NCI-H226 (cell line): ENCODE measurements at regions not wholly inside any gene's neighbourhood (a gene's known extent, or its start where the extent isn't known, plus 50 kb on each side); places are given as distances from the start of the nearest gene placed in this dataset.
A peak's percentile ranks its signal among the peaks of the same experiment; 100 is the strongest.

ENCODE experiments used
- DNase-seq: peaks from one replicate; pipeline ENCODE4 v3.0.0-alpha.2; 2015

DNA sequence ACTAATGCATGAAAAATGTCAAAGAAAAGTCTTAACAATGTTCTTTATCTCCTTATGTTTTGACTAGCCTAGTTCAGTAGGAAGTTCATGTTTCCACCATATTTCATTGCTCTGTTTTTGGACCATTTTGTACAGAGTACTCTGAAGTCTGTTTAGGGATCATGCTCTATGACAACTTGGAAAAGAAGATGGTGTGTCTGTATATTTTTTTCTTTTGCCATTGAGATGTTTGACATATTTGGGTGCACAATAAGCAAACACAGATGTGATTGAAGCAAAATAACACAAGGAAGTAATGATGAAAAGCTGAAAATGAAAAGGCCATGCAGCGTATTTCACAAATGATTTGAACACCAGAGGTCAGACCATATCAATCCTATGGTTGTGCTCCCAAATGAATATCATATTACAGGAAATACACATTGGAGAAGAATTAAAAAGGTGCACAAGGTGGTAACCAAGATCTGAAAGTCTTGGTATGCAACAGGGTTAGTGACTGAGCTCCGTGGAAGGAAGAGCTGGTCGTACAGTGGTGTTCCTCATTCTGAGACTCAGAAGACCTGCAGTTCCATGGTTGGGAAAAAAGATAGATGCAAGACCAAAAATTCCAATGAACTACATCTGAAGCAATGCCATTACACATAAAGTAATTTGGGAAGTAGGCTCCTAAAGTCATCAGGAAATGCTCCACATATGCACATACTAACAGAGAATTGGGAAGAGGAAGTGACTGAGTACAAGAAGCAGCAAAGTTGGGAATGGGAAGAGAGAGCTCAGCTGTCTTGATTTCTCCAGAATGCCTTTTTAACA is 463.5 kb downstream of the LMO4 start:
- no peak for DNase-seq

DNA sequence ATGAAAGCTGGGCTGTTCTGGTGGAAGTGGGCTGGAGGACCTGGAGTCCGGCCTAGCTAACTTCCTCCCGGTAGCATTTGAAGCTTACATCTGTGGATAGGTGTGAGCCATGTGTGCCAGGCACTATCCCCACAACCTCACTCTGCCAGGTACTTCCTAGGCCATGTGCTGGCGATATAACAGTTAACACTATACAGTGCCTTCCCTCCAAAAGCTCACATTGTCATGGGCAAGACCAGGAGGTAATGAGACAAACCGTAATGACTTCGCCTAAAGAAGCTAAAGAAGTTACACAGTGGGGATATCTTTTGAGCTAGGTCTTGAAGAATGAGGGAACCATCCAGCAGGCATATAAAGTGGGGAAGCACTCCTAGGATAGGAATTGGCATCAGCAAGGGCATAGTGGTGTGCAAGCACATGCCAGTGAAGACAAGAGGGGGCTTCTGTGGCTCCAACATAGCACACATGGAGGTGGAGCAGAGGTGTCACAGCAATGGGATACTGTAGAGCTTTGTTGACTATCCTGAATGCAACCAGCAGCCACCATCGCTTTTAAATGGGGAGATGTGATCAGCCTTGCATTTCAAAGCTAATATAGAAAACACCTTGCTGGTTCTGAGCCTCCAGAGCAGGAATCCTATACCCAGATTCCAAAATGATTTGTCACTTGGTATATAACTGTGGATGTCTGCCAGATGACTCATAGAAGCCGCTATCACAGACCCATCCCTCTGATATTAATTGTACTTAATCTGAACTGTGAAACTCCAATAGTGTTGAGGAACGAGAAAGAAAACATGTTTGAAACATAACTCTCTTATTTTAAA is 466.3 kb downstream of the LMO4 start:
- DNase-seq, result peak; percentile 84

- no peak for DNase-seq
Measured at GRCh38 chr1:87795615-87796337, 467.1 kb downstream of the LMO4 start.

- DNase-seq, result no peak
Measured at GRCh38 chr1:87796471-87796901, 467.8 kb downstream of the LMO4 start.

- no peak for DNase-seq
Measured at GRCh38 chr1:87799451-87799850, 470.8 kb downstream of the LMO4 start.

GRCh38 chr1:87800006-87800405 is 471.3 kb downstream of the LMO4 start:
- DNase-seq, result no peak

- no peak for DNase-seq
Measured at GRCh38 chr1:87803375-87803774, 474.7 kb downstream of the LMO4 start.

- no peak for DNase-seq
Measured at GRCh38 chr1:87804128-87804527, 475.4 kb downstream of the LMO4 start.

GRCh38 chr1:87805666-87806378 is 477.1 kb downstream of the LMO4 start:
- DNase-seq, result peak; percentile 67

- DNase-seq, result no peak
Measured at GRCh38 chr1:87806379-87807094, 477.9 kb downstream of the LMO4 start.

DNA sequence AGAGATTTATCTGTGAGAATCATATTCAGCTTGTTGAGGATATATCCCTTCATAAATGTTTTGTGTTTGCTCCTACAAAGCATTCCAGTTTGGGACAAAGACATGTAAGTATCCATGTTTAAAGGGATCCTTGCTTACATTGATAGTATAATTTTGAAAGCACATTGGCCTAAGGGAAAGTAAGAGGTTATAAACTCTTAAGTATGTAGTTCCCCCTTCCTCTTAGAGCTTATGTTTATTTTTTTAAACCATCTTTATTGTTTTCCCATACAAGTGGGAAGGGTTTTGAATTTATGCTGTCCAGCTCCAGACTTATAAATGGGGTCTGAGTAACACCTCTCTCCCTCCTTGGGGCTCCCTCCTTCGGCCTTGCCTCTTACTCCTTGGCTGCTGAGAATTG is 481.5 kb downstream of the LMO4 start:
- DNase-seq, result no peak

- no peak for DNase-seq
Measured at GRCh38 chr1:87812871-87813577, 484.3 kb downstream of the LMO4 start.

DNA sequence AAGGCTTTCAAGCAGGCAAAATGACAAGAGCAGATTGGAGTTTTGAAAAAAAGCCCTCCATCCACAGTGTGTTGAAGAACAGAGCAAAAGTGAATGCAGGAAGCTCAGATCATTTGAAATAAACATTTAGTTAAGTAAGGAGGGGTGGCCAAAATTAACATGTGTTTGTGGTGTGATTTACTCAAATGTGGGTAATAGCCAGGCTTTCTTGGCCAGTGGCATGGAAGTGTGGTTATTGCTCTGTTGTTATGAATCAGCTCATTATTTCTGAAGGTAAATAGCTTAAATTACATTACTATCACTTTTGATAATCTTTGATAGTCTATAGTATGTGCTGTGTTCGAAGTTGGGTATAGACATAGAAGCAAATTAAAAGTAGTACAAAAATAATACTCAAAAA is 485.9 kb downstream of the LMO4 start:
- no peak for DNase-seq

- no peak for DNase-seq
Measured at GRCh38 chr1:87816646-87817045, 488.0 kb downstream of the LMO4 start.

DNA sequence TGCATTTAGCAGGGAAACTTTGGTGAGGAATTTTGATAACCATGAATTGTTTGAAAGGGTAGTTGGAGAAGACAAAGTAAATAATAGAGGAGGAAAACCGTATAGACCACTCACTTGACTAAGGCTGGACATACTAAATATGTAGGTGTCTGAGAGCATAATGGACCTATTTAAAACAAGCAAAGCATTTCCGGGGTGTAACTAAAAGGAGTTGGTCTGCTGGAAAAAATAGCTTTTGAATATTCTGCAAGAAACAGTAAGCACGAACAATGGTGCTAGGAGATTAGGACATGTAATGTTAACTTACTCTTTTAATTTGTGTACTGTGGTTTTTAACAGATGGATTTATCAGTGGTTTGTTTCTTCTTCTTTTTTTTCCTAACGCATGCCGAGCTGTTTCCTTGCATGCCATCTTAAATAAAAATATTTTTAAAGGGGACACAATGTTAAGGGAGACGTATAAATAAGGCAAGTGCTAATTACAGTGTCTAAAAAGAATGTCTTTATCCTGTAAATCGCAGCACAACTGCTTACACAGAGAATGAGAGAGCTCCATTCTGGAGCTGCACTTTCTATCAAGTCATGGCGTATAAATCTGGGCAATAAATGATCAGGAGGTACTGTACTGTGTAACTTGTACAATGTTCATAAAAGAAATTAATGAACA is 492.1 kb downstream of the LMO4 start:
- no peak for DNase-seq

- no peak for DNase-seq
Measured at GRCh38 chr1:87821335-87821697, 492.6 kb downstream of the LMO4 start.

DNA sequence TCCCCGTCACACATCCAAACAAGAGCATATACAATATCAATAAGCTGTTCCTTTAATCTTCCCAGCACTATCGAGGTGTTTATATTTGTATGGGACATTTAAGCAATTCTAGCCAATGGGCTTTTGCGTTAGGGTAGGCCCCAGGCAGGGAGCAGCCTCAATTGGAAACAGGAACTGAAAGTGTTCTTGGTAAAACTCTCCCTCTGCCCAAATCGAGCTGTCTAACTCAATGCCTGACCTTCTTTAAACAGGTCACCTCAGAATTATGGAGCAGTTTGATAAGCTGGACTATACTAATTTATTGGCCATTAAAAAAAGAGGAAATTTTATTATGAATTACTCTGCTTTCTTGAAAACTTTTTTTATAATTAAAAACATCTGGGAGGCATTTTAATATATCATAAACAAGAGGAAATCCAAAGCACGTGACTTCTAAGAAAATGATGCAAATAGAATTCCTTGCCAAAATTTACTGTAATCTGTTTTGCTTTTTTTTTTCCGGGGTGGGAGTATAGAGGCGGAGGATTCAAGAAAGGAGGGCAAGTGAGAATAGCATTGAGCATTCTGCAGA is 498.1 kb downstream of the LMO4 start:
- DNase-seq, result peak; percentile 67

DNA sequence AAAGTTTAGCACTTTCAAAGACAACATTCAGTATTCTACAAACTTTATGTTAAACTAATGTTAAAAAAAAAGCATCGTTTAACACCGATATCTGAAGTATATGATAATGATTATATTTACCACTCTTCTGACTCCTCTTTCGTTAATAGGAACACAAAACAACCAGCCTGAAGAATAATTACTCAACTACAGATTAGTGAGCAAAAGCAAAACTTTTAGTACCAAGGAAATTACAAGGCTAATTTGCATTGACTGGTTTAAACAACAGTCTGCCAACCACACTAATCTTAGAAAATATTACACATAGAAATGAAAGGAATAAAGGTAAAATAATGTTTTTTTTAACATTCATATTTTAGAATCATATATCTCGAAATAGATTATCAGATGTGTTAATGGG is 500.7 kb downstream of the LMO4 start:
- DNase-seq, result no peak

DNA sequence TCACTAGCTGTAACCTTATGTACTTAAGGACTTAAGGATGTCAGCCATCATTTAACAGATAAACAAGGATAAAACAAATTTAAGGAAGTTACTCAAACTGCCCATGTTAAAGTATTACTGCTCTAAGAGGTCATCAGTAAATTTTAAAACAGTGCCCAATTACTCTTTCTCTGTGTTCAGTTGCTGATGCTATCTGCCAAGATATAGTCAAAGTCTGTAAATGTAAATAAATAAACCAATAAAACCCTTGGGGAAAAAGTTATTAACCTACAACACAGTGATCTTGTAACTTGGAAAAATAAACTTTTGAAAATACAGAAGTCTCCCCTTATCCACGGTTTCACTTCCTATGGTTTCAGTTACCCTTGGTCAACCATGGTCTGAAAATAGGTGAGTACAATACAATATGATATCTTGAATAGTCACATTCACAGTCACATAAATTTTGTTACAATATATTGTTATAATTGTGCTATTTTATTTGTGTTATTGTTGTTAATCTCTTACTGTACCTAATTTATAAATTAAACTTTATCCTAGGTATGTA is 501.8 kb downstream of the LMO4 start:
- DNase-seq, result no peak

GRCh38 chr1:87833166-87833565 is 504.5 kb downstream of the LMO4 start:
- DNase-seq, result no peak
